ENCODE measurements at regions not wholly inside any gene's neighbourhood (a gene's known extent, or its start where the extent isn't known, plus 50 kb on each side); places are given as distances from the start of the nearest gene placed in this dataset.

DNA sequence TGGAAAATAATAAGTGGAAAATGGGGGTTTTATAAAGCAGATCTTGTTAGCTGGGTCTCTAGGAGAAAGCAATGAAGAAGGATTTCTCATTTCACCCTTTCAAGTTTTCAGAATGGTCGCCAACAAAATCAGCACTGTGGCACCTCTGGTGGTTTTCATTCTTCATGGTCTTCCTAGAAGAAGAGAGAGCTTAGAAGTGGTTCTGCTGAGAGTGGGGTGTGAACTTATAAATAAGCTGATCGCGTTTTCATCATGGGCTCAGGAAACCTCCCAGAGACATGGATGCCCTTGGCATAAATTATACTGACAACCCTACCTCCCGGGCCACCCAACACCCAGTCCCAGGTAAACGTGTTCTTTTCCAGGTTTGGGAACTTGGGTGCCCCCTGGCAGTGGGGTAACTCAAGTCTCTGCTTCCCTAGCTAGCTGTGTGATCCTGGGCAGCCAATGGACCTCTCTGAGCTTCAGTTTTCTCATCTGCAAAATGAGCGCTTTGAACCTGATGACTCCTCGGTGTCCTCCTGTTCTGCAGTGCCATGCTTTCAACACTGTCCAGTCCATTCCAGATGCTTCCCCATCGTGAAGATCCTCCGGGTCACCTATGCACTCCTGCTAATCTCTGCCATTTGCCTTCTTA is 72.6 kb upstream of the GRAMD1B start:
- TF ChIP-seq CTCF (IDR thresholded peaks at IDR 0.05; ENCODE audit: low read depth, low read length): no peak
- no peak for TF ChIP-seq POLR2A (IDR thresholded peaks at IDR 0.05; ENCODE audit: extremely low read depth, insufficient read length)
- TF ChIP-seq, protein P1, sequence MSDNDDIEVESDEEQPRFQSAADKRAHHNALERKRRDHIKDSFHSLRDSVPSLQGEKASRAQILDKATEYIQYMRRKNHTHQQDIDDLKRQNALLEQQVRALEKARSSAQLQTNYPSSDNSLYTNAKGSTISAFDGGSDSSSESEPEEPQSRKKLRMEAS (IDR thresholded peaks at IDR 0.05; ENCODE audit: low read depth, low read length): no peak
- no peak for TF ChIP-seq MYC (IDR thresholded peaks at IDR 0.05; ENCODE audit: low read depth, low read length)

Data from NB4 (cell line).